ENCODE measurements at regions not wholly inside any gene's neighbourhood (a gene's known extent, or its start where the extent isn't known, plus 50 kb on each side); places are given as distances from the start of the nearest gene placed in this dataset.

DNA sequence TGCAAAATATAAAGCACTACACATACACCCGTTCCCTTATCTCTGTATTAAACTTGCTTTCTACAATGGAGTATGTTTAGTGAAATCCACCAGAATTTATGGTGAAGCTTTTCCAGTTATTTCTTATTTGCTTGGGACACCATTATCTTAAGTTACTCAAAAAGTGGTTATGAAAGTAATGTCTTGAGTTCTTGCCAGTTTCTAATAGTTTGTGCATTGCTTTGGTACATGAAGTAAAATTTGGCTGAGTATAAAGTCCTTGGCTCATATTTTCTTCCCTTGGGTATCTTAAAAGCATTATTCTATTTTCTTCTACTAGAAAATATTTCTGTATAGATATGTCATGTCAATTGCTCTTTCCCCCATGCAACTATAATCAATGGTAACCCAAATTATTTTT, 85.2 kb downstream of the POLR1F start:
- Histone ChIP-seq H3K4me3 (no peak overlapping the region), H3F3A (ENCODE audit: low read depth) (no peaks in the 10 kb centered on the region), H3K27me3 (no peaks in the 10 kb centered on the region), H3K9me3 (ENCODE audit: low read depth) (no peaks in the 10 kb centered on the region), H3K9ac (no peak overlapping the region), H3K4me1 (no peaks in the 10 kb centered on the region), H3K4me2 (no peak overlapping the region), H3K79me2 (ENCODE audit: low read depth) (no peaks in the 10 kb centered on the region), H3K36me3 (no peaks in the 10 kb centered on the region), H2AFZ (replicated peaks) (no peak overlapping the region), H3K27ac (no peak overlapping the region), H4K20me1 (ENCODE audit: low read depth) (no peaks in the 10 kb centered on the region)
- no peaks in the 10 kb centered on the region for H3K27me3 Mint-ChIP-seq (ENCODE audit: insufficient read depth, low read depth)
- H3K4me3 Mint-ChIP-seq: no peak overlapping the region
- H3K27ac Mint-ChIP-seq: no peak overlapping the region
- DNase-seq (ENCODE audit: low spot score): no peak
- TF ChIP-seq EZH2phosphoT487 (IDR thresholded peaks at IDR 0.05): no peak
- TF ChIP-seq, protein P1, sequence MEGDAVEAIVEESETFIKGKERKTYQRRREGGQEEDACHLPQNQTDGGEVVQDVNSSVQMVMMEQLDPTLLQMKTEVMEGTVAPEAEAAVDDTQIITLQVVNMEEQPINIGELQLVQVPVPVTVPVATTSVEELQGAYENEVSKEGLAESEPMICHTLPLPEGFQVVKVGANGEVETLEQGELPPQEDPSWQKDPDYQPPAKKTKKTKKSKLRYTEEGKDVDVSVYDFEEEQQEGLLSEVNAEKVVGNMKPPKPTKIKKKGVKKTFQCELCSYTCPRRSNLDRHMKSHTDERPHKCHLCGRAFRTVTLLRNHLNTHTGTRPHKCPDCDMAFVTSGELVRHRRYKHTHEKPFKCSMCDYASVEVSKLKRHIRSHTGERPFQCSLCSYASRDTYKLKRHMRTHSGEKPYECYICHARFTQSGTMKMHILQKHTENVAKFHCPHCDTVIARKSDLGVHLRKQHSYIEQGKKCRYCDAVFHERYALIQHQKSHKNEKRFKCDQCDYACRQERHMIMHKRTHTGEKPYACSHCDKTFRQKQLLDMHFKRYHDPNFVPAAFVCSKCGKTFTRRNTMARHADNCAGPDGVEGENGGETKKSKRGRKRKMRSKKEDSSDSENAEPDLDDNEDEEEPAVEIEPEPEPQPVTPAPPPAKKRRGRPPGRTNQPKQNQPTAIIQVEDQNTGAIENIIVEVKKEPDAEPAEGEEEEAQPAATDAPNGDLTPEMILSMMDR (IDR thresholded peaks at IDR 0.05): no peak
- no peak for TF ChIP-seq EZH2 (IDR thresholded peaks at IDR 0.05)
- no peaks in the 10 kb centered on the region for H3K9me3 Mint-ChIP-seq
- no peaks in the 10 kb centered on the region for H3K4me1 Mint-ChIP-seq
- H3K36me3 Mint-ChIP-seq: no peaks in the 10 kb centered on the region

DNA sequence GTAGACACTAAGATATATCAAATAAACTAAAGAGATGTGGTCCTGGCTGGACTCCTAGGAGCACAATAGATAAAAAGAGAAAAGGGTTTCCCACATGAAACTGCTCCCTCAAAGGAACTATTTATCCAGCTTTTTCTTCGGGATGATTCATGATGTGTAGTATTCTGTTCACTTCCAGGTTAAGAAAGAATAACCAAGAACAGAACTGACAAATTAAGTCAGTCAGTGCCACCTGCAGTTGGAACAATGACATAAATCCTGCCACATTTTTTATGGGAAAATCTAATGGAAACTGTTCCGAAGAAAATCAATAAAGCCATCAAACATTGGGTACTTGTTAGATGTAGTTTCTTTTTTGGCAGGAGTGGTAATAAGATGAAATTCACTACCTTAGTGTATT, 87.1 kb downstream of the POLR1F start:
- Histone ChIP-seq H3K4me3 (no peak overlapping the region), H3K27ac (no peak overlapping the region), H4K20me1 (ENCODE audit: low read depth) (no peaks in the 10 kb centered on the region), H3K27me3 (no peaks in the 10 kb centered on the region), H3F3A (ENCODE audit: low read depth) (no peaks in the 10 kb centered on the region), H3K4me1 (no peaks in the 10 kb centered on the region), H2AFZ (replicated peaks) (no peak overlapping the region), H3K9me3 (ENCODE audit: low read depth) (no peaks in the 10 kb centered on the region), H3K9ac (no peak overlapping the region), H3K4me2 (no peak overlapping the region), H3K36me3 (no peaks in the 10 kb centered on the region), H3K79me2 (ENCODE audit: low read depth) (no peaks in the 10 kb centered on the region)
- H3K36me3 Mint-ChIP-seq: no peaks in the 10 kb centered on the region
- no peak overlapping the region for H3K27ac Mint-ChIP-seq
- H3K4me1 Mint-ChIP-seq: no peaks in the 10 kb centered on the region
- H3K4me3 Mint-ChIP-seq: no peak overlapping the region
- no peaks in the 10 kb centered on the region for H3K27me3 Mint-ChIP-seq (ENCODE audit: insufficient read depth, low read depth)
- no peak for DNase-seq (ENCODE audit: low spot score)
- TF ChIP-seq EZH2phosphoT487 (IDR thresholded peaks at IDR 0.05) (no peak), EZH2 (IDR thresholded peaks at IDR 0.05) (no peak)
- TF ChIP-seq, protein P1 (IDR thresholded peaks at IDR 0.05): no peak
- no peaks in the 10 kb centered on the region for H3K9me3 Mint-ChIP-seq

DNA sequence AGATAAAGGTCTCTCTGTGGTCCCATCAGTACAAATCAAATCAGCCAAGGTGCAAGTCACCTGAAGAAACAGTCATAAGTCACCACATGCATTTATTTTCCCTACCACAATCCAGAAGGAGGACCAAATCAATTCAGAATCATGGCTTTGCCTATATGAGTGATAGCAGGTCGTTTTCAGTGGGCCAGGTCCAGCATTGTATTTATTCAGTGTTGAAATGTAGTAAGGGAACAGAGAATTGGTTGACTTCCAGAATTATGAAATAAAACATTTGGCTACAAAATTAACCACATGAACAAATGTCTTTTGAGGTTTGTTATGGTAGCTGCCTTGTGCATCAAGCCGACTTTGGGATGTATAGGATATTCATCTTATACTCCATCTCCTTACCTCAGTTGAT, 88.4 kb downstream of the POLR1F start:
- Histone ChIP-seq H4K20me1 (ENCODE audit: low read depth) (no peaks in the 10 kb centered on the region), H3K27me3 (no peaks in the 10 kb centered on the region), H3K27ac (no peak overlapping the region), H2AFZ (replicated peaks) (no peak overlapping the region), H3K9me3 (ENCODE audit: low read depth) (no peaks in the 10 kb centered on the region), H3K4me3 (no peak overlapping the region), H3K4me1 (no peaks in the 10 kb centered on the region), H3F3A (ENCODE audit: low read depth) (no peaks in the 10 kb centered on the region), H3K36me3 (no peaks in the 10 kb centered on the region), H3K79me2 (ENCODE audit: low read depth) (no peaks in the 10 kb centered on the region), H3K9ac (no peak overlapping the region), H3K4me2 (no peak overlapping the region)
- no peak for DNase-seq (ENCODE audit: low spot score)
- Mint-ChIP-seq H3K4me1 (no peaks in the 10 kb centered on the region), H3K36me3 (no peaks in the 10 kb centered on the region), H3K9me3 (no peaks in the 10 kb centered on the region), H3K27ac (no peak overlapping the region), H3K27me3 (ENCODE audit: insufficient read depth, low read depth) (no peaks in the 10 kb centered on the region), H3K4me3 (no peak overlapping the region)
- TF ChIP-seq EZH2 (IDR thresholded peaks at IDR 0.05) (no peak), EZH2phosphoT487 (IDR thresholded peaks at IDR 0.05) (no peak)
- TF ChIP-seq, protein P1 (IDR thresholded peaks at IDR 0.05): no peak

DNA sequence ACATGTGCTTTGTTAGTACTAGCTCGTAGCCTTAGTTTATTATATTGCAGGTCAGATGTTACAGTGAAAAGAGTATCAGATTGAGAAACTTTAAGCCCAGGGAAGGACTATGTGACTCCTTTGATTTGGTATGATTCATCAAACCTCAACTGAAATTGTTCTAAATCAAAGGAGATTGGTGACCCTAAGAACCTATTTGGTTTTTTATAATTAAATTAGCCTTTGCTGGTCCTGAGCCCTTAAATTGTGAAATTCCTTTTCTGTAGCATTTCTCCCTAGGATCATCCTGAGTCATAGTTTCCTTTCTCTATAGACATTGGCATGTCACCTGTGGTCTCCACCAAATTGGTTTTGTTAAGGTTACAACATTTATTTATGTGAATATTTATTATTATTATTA, 89.7 kb downstream of the POLR1F start:
- Histone ChIP-seq H3K27ac (no peak overlapping the region), H3K79me2 (ENCODE audit: low read depth) (no peaks in the 10 kb centered on the region), H2AFZ (replicated peaks) (no peak overlapping the region), H3K36me3 (no peaks in the 10 kb centered on the region), H3K4me3 (no peak overlapping the region), H4K20me1 (ENCODE audit: low read depth) (no peaks in the 10 kb centered on the region), H3K4me1 (no peaks in the 10 kb centered on the region), H3K9ac (no peak overlapping the region), H3K4me2 (no peak overlapping the region), H3K9me3 (ENCODE audit: low read depth) (no peaks in the 10 kb centered on the region), H3K27me3 (no peaks in the 10 kb centered on the region), H3F3A (ENCODE audit: low read depth) (no peaks in the 10 kb centered on the region)
- no peak overlapping the region for H3K27ac Mint-ChIP-seq
- H3K27me3 Mint-ChIP-seq (ENCODE audit: insufficient read depth, low read depth): no peaks in the 10 kb centered on the region
- no peak for DNase-seq (ENCODE audit: low spot score)
- no peaks in the 10 kb centered on the region for H3K36me3 Mint-ChIP-seq
- H3K4me1 Mint-ChIP-seq: no peaks in the 10 kb centered on the region
- H3K9me3 Mint-ChIP-seq: no peaks in the 10 kb centered on the region
- no peak overlapping the region for H3K4me3 Mint-ChIP-seq
- no peak for TF ChIP-seq EZH2 (IDR thresholded peaks at IDR 0.05)
- TF ChIP-seq, protein P1 (IDR thresholded peaks at IDR 0.05): no peak
- TF ChIP-seq EZH2phosphoT487 (IDR thresholded peaks at IDR 0.05): no peak
